ENCODE measurements at regions not wholly inside any gene's neighbourhood (a gene's known extent, or its start where the extent isn't known, plus 50 kb on each side); places are given as distances from the start of the nearest gene placed in this dataset.
"Not testable (repeated sequence)": the region's sequence is repeated elsewhere in the genome, so short reads cannot be mapped to it uniquely, and the experiment has no call there.

DNA sequence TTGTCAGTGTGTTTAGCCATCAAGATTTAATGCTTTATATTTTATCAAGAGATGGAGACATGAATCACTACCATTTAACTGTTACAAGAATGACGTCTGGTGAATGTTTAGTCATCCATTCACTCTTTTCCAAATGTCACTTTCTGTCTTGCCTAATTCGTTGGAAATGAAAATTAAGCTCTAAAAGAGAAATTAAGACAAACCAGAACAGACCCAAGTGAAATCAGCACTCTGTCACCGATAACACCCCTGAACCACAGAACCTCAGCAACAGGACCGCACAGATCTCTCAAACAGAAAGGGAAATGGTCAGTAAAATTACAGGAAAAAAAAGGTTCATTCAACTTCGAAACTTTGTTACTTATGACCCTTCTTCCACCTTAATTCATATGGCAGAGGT is 320.9 kb downstream of the BCL2L11 start:
- WGBS, 2 donors: 87 to 90% methylated on average over 4 of the region's 5 CpGs
- H3K27ac ChIP-seq; H3K27me3 ChIP-seq; intact Hi-C loops (cut with DNase I); H3K9me3 ChIP-seq; H3K36me3 ChIP-seq; H3K4me1 ChIP-seq; H3K4me3 ChIP-seq; DNase-seq: not testable (repeated sequence)

DNA sequence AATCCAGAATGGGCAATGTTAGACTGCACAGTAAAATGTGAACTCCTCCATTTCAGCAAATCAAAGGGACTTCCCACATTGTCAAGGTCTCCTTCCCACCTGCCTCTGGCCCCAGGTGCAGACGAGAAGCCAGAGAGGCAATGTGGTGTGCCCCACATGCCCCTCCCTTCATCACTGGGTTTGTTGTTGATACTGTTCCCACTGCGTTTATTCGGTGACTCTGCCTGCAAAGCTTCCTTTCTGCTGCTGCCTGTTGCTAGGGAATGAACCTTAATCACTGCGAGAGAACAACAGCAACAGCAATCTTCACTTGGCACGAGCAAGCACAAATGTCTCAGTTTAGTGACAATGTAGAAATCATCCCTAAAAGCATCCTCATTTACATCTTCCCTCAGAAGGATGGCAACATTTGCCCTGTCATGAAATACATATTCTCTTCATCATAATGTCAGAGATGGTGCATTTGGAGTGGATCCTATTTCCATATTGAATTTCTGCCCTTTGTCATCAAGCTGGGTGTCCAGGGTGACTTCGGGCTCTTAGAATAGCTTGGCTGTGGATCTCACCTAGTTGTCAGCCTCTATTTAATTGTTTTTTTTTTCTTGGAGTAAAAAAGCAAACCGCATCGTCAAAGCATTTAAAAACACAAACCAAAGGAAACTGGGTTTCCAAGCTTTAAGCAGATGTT is 322.2 kb downstream of the BCL2L11 start:
- WGBS, 2 donors: 26 to 37% methylated on average over 5 of the region's 8 CpGs
- intact Hi-C loops (cut with DNase I); H3K9me3 ChIP-seq: not testable (repeated sequence)

DNA sequence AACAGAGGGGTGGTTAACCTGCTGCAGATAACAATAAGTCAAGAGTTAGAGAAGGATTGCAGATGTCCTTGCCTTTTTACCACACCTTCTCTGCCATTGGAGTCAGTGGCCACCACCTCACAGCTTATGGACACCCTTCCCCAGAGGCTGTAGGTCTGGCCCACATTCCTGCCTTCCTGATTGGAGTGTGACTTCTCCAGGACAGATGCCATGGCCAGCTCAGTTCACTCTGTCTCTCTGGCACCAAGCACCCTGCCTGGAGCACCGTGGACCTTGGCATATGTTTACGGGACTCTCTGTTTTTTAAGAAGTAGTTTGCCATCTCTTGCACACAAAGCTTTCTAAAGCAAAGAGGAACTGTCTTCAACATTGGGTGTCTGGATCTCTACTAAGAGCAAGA is 323.8 kb downstream of the BCL2L11 start:
- H3K4me3 ChIP-seq; intact Hi-C loops (cut with DNase I); H3K9me3 ChIP-seq; DNase-seq; H3K27me3 ChIP-seq; H3K4me1 ChIP-seq; H3K27ac ChIP-seq; H3K36me3 ChIP-seq: not testable (repeated sequence)
- WGBS, 2 donors: no CpG with 5 or more reads among the region's 2 CpGs

More for the DNA sequence above, 322.2 kb downstream of the BCL2L11 start:
- not testable (repeated sequence) for H3K4me1 ChIP-seq, H3K36me3 ChIP-seq, DNase-seq, H3K27ac ChIP-seq, H3K27me3 ChIP-seq, H3K4me3 ChIP-seq

DNA sequence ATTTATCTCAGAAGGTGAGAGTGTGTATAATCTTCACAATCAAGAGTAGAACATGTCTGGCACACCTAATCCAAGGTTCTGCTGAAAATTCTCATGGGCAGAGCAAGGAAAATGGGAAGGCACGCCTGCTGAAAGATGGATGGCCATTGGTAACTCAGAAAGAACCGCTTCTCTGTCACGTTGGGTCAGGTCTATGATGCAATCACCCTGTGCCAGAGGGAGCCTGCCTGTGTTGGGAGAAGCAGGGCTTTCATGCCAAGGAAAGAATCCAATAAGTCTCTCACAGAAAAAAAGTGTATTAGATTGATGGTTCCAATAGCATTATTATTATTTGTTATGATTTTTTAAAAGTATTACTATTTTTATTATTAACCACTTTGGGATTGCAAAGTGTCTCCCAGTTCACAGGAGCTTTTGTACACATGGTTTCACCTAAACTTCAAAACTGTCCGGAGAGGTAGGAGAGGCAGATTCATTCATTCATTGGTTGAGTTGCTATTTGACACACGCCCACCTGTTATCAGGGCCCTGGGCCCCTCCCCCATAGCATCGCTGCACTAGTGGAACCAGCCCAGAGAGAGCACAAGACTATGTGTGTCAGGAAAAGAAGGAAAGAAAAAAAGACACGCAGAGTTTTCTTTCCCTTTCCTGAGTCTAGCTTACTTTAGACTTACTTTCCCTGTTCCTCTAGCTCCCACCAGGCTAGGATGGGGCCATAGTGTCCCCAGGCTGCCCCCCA is 324.6 kb downstream of the BCL2L11 start:
- H3K27me3 ChIP-seq; DNase-seq; H3K27ac ChIP-seq; H3K4me1 ChIP-seq; H3K4me3 ChIP-seq; intact Hi-C loops (cut with DNase I); H3K36me3 ChIP-seq; H3K9me3 ChIP-seq: not testable (repeated sequence)
- no CpG with 5 or more reads among the region's 7 CpGs for WGBS, 2 donors

DNA sequence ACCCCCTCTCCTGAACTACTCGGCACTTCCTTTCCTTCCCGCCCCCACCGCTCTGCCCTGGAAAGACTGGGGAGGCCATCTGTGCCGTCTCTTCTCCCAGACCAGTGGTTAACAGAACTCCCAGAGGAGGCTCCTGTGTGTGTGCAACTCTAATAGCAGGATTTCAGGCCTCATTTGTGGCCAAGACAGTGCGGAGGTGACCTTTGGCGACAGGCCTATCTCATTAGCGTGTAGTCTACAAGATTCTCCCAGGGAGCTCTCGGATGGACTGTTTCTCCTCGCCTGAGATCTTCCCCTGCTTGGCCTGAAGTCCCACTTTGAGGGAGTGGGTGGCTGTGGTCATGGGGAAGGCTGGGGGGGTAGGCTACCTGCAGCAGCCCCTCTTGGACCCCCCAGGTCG is 325.2 kb downstream of the BCL2L11 start:
- H3K9me3 ChIP-seq; H3K4me3 ChIP-seq; H3K27me3 ChIP-seq; H3K36me3 ChIP-seq; DNase-seq; H3K27ac ChIP-seq; H3K4me1 ChIP-seq; intact Hi-C loops (cut with DNase I): not testable (repeated sequence)
- WGBS, 2 donors: no CpG with 5 or more reads among the region's 10 CpGs

DNA sequence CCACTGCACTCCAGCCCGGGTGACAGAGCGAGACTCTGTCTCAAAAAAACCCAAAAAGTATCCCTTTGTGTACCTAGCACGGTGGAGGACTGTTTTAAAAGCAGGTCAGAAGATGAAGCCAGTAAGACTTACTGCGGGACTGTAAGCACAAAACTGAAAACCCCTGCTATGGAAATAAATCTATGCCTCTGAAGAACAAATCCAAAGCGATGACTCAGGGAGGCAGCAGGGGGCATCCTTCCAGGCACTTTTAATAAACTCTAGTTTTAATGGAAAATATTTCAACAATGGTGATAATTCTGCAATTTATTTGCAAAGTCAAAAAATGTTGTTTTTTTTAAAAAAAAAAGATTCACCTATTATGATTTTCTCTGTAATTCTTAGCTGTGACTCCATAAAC is 326.8 kb downstream of the BCL2L11 start:
- H3K9me3 ChIP-seq; DNase-seq; H3K27me3 ChIP-seq; H3K4me3 ChIP-seq; H3K27ac ChIP-seq; H3K36me3 ChIP-seq; intact Hi-C loops (cut with DNase I); H3K4me1 ChIP-seq: not testable (repeated sequence)
- WGBS, 2 donors: 86 to 93% methylated on average over 4 of the region's 5 CpGs

DNA sequence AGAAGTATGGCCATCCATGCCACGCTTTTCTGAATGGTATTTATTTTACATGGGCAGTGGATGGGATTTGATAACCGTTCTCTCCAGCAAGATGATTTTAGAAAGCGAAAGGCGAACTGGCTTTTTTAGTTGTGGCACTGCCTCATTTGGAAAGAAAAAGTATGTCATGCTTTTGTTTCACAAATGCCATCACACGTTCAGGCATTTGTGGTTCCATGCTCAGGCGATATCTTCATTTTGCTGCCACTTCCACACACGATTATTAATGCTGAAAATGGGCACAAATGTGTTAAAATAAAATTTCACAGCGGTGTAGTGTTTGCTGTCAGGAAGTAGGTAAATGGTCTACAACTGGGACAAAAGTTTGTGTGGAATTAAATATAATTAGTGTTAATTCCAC is 328.1 kb downstream of the BCL2L11 start:
- H3K27me3 ChIP-seq; H3K27ac ChIP-seq; H3K9me3 ChIP-seq; H3K36me3 ChIP-seq; DNase-seq; H3K4me3 ChIP-seq; intact Hi-C loops (cut with DNase I); H3K4me1 ChIP-seq: not testable (repeated sequence)
- WGBS, 2 donors: no CpG with 5 or more reads among the region's 8 CpGs

DNA sequence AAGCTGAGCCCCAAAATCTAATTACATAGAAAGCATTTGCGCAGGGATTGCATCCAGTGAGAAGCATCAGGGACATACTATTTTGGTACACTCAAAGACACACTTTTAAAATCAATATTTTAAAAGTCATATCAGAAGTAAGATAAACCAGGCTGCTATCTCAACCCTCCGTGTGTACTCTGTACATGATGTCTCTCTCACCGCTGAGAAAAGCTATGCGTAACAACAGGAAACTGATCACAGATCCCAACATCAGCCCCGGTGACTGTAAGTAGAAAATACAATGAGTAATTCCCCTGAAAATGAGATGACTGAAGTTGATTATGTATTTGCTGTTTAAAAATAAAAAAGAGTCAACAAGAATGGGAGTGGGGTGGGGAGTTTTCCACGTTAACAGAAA is 329.8 kb downstream of the BCL2L11 start:
- H3K4me3 ChIP-seq; DNase-seq; H3K27ac ChIP-seq; H3K36me3 ChIP-seq; intact Hi-C loops (cut with DNase I); H3K27me3 ChIP-seq; H3K9me3 ChIP-seq; H3K4me1 ChIP-seq: not testable (repeated sequence)
- 66 to 90% methylated on average over 3 of the region's 6 CpGs for WGBS, 2 donors

DNA sequence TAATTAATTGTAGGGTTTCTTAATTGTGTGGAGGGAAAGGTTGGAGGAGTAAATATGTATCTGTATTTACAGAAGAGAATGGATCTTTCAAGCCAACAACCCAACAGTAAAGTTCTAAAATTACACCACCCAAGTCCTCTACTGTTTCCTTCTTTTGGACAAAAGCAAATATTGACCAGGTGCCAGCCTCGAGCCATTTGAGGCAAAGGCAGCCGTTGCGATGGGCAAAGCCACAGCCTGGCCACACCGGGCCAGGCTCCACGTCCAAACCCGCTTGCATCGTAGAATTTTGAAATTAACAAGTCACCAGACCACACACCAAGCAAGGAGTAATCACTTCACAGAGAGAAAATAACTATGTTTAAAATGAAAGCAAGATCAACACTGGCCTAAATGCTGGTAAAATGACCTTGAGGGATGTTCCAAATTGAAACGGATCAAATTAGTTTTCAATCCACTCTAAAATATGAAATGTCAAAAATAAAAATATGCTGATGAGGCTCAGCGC is 331.0 kb downstream of the BCL2L11 start:
- H3K36me3 ChIP-seq; H3K4me3 ChIP-seq; intact Hi-C loops (cut with DNase I); H3K27ac ChIP-seq; H3K9me3 ChIP-seq; H3K4me1 ChIP-seq; DNase-seq; H3K27me3 ChIP-seq: not testable (repeated sequence)
- WGBS, 2 donors: 26 to 61% methylated on average over 3 to 5 of the region's 9 CpGs

DNA sequence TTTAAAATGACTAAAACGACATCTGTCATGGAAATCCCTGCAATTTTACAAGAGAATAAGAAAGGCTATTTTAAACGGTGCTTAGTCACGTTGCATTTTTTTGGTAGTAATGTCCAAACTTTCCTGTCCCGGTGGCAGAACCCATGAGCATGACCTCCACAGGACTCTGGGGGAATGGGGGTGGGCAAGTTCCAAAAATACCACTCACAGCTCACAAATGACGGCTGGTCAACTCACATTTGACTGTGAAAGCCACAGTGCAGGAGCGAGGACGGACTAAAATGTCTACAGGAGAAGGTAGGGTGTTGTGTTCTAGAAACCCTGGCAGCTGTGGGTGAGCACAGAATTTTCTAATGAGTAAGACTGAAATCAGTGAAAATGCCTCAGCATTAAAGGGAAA is 331.5 kb downstream of the BCL2L11 start:
- H3K36me3 ChIP-seq; H3K4me3 ChIP-seq; H3K27ac ChIP-seq; H3K9me3 ChIP-seq; H3K27me3 ChIP-seq; intact Hi-C loops (cut with DNase I); H3K4me1 ChIP-seq; DNase-seq: not testable (repeated sequence)
- 80 to 87% methylated on average over 6 to 7 of the region's 7 CpGs for WGBS, 2 donors

DNA sequence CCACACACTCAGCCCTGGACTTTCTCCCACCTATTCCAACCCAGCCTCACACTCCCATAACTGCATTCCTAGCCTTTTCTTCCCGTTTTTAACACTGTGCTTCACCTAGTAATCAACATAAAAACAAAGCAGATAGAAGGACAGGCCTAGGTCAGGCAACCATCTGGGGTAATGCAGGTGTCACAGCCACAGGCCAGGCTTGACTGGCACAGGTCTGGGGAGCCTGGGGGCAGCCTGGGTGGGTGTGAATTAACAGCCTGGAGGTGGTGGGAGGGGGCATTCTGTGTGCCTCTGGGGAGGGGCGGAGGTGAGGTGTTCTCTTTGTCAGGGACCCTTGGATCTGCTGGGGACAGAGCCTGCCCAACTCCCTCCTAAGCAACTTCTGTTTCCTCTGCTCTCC is 332.6 kb downstream of the BCL2L11 start:
- H3K4me3 ChIP-seq; intact Hi-C loops (cut with DNase I); H3K9me3 ChIP-seq; H3K27ac ChIP-seq; H3K4me1 ChIP-seq; H3K27me3 ChIP-seq; DNase-seq; H3K36me3 ChIP-seq: not testable (repeated sequence)
- no CpG with 5 or more reads among the region's 2 CpGs for WGBS, 2 donors

DNA sequence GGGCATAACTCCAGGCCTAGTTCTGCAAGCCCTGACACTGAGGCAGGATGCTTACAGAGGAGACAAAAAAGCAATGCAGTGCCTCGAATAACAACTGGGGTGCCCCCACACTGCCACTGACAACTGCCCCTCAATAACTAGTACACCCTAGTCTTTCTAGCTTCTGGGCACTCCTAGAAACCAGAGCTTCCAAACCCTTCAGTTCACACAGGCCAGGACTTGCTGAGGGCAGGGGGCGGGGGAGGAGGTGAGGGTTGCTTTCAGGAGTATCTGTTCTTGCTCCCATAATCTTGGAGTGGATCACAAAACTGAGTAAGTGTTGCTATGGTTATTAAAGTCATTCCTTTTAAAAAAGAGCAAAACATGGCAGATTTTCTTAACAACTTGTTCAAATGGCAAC is 333.1 kb downstream of the BCL2L11 start:
- H3K36me3 ChIP-seq; H3K27me3 ChIP-seq; DNase-seq; intact Hi-C loops (cut with DNase I); H3K4me1 ChIP-seq; H3K9me3 ChIP-seq; H3K27ac ChIP-seq; H3K4me3 ChIP-seq: not testable (repeated sequence)
- no CpG with 5 or more reads among the region's 2 CpGs for WGBS, 2 donors

Data from sigmoid colon (tissue), 6 donors.